Transverse colon (tissue), 4 donors: ENCODE measurements at regions not wholly inside any gene's neighbourhood (a gene's known extent, or its start where the extent isn't known, plus 50 kb on each side); places are given as distances from the start of the nearest gene placed in this dataset.

Source experiments
- DNase-seq: peaks from one replicate; pipeline ENCODE4 v3.0.0-alpha.2; 2019
- H3K27ac ChIP-seq, 4 donors: fragments of 200-600 bp; sonication (generic); 2 replicates each; pipeline ENCODE4 v1.5.1; 2016 to 2018; ENCODE audit warnings: inconsistent platforms in 4 of 4
- H3K27me3 ChIP-seq: fragments of 200-600 bp; sonication (generic); 2 replicates; pipeline ENCODE4 v1.5.1; 2017; ENCODE audit warnings: inconsistent platforms
- H3K36me3 ChIP-seq, 4 donors: fragments of 200-600 bp; sonication (generic); 2 replicates each; pipeline ENCODE4 v1.5.1; 2017 to 2019; ENCODE audit warnings: inconsistent platforms in 4 of 4
- H3K4me1 ChIP-seq, 4 donors: fragments of 200-600 bp; sonication (generic); 2 replicates each; pipeline ENCODE4 v1.5.1; 2017 to 2020; ENCODE audit warnings: inconsistent platforms in 4 of 4
- H3K4me3 ChIP-seq, 4 donors: fragments of 200-600 bp; sonication (generic); 1 replicate in 1 of 4; 2 replicates in 3 of 4; pipeline versions ENCODE4 v1.5.1 to v1.6.1; 2017 to 2019; ENCODE audit warnings: inconsistent platforms in 4 of 4
- H3K9me3 ChIP-seq, 2 donors: fragments of 200-600 bp; sonication (generic); 2 replicates each; pipeline ENCODE4 v1.5.1; 2017 to 2019; ENCODE audit warnings: inconsistent platforms in 2 of 2
- EP300 ChIP-seq: sonication (generic); formaldehyde crosslinking; IDR thresholded peaks from one replicate; pipeline ENCODE4 v1.6.1; 2017; ENCODE audit warnings: antibody characterized with exemption, low read depth
- POLR2A ChIP-seq: fragments of 450-650 bp; IDR thresholded peaks from one replicate; pipeline ENCODE4 v1.6.1; 2016; ENCODE audit warnings: antibody characterized with exemption, mild to moderate bottlenecking, moderate library complexity
- POLR2AphosphoS5 ChIP-seq, 3 donors: sonication (generic); formaldehyde crosslinking; IDR thresholded peaks; one replicate each; pipeline ENCODE4 v1.6.1; 2016; ENCODE audit warnings: antibody characterized with exemption in 3 of 3
- WGBS, 2 donors: methylation state at CpG; one replicate each; pipeline ENCODE4 v1.1.5; 2018; ENCODE audit warnings: low coverage in 1 of 2; 5-methylcytosine and 5-hydroxymethylcytosine counted together
- in situ Hi-C, 4 donors: fragments of 200-750 bp; cut with MboI; loops; one replicate each; pipeline versions ENCODE4 v1.15.0 to v1.15.1; 2017; ENCODE audit warnings: low sequenced_read_pairs in 3 of 4, low pct_ligation_motif_present in 1 of 4, low pct_unique_long_range_greater_than_20kb in 1 of 4
- intact Hi-C: fragments of 100-400 bp; cut with DNase I; formaldehyde crosslinking; loops from one replicate; pipeline ENCODE4 v1.15.1; 2023; ENCODE audit warnings: low total_unique reads
- small RNA-seq, 4 donors: library from RNA; depleted of rRNA; stranded (forward); fragments of <200 nt; gene quantifications; one replicate each; pipeline ENCODE3, GENCODE V24; 2016
- TF ChIP-seq, protein P1 (sequence below), 5 experiments: fragments of 200-600 bp in 3 of 5; fragments of 450-650 bp in 2 of 5; sonication (generic) in 3 of 5; IDR thresholded peaks; 1 replicate in 2 of 5; 2 replicates in 3 of 5; pipeline ENCODE4 v1.5.1; 2016 to 2017; ENCODE audit warnings: antibody characterized with exemption in 5 of 5, inconsistent platforms in 3 of 5, mild to moderate bottlenecking in 2 of 5, moderate library complexity in 1 of 5

DNA sequence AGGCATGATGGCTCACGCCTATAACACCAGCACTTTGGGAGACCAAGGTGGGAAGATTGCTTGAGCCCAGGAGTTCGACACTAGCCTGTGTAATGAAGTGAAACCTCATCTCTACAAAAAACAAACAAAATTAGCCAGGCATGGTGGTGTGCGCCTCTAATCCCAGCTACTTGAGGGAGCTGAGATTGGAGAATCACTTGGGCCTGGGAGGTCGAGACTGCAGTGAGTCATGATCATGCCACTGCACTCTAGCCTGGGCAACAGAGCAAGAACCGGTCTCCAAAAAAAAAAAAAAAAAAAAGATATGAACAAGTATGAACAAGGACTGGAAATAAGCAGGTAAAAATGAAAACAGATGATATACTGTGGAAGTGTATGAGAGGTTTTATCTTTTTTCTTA, 54.1 kb upstream of the SOX6 start:
- Histone ChIP-seq H3K4me3 (no peak overlapping the region), H3K4me1 (peaks cover 0 to 3% (median 0%) of the 10 kb centered on the region in 4 donors), H3K27ac (no peak overlapping the region), H3K27me3 (no peaks in the 10 kb centered on the region), H3K9me3 (no peaks in the 10 kb centered on the region), H3K36me3 (no peaks in the 10 kb centered on the region)
- intact Hi-C loops (no loop called here), in situ Hi-C loops (no loop called here)
- no peak for TF ChIP-seq EP300
- 71 to 93% methylated on average over 3 to 5 of the region's 5 CpGs for WGBS, 2 donors
- no peak for DNase-seq

DNA sequence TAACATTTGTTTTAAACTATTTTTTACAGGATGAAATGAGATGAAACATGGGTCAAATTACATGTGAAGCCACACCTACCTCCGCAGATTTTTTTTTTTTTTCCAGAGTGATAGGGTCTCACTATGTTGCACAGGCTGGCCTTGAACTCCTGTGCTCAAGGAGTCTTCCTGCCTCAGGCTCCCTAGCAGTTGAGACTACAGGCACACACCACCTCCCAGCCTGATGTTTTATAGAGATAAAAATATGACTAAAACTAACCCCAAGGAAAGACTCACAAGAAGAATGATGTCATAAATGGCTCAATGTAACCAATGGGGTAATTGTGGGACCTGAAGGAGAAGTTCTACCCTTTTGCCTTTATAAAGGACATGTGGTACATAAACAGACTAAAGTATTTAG, 52.3 kb upstream of the SOX6 start:
- DNase-seq = no peak
- 82 to 83% methylated on average over 1 of the region's 1 CpG for WGBS, 2 donors
- no peaks in the 10 kb centered on the region for H3K9me3 ChIP-seq
- intact Hi-C loops = no loop called here
- peaks cover 0 to 19% (median 6%) of the 10 kb centered on the region in 4 donors for H3K4me1 ChIP-seq
- H3K36me3 ChIP-seq = no peaks in the 10 kb centered on the region
- TF ChIP-seq, protein P1, sequence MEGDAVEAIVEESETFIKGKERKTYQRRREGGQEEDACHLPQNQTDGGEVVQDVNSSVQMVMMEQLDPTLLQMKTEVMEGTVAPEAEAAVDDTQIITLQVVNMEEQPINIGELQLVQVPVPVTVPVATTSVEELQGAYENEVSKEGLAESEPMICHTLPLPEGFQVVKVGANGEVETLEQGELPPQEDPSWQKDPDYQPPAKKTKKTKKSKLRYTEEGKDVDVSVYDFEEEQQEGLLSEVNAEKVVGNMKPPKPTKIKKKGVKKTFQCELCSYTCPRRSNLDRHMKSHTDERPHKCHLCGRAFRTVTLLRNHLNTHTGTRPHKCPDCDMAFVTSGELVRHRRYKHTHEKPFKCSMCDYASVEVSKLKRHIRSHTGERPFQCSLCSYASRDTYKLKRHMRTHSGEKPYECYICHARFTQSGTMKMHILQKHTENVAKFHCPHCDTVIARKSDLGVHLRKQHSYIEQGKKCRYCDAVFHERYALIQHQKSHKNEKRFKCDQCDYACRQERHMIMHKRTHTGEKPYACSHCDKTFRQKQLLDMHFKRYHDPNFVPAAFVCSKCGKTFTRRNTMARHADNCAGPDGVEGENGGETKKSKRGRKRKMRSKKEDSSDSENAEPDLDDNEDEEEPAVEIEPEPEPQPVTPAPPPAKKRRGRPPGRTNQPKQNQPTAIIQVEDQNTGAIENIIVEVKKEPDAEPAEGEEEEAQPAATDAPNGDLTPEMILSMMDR (IDR thresholded peaks at IDR 0.05) = no peak
- TF ChIP-seq POLR2A (no peak), POLR2AphosphoS5 (IDR thresholded peaks at IDR 0.05) (no peak), EP300 (no peak)
- in situ Hi-C loops = no loop called here
- no peak overlapping the region for H3K4me3 ChIP-seq
- H3K27me3 ChIP-seq = no peaks in the 10 kb centered on the region
- H3K27ac ChIP-seq = no peak overlapping the region

DNA sequence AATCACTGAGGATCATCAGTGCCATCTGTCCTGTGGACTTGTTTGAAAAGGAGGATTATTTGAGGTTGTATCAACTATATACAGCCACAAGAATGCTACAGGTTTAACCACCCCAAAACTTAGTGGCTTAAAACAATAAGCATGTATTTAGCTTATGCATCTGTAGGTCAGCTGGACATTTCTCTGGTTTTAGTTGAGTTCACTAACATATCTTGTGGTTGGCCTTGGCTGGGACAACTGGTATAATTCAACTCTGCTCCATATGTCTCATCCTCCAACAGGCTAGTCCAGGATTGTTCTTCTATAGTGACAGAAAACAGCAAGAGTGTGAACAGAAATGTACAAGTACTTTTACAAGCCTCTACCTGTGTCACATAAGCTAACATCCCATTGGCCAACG, 49.9 kb upstream of the SOX6 start:
- no peak for TF ChIP-seq POLR2A
- no peak for TF ChIP-seq EP300
- TF ChIP-seq, protein P1 (IDR thresholded peaks at IDR 0.05) = no peak
- Histone ChIP-seq H3K9me3 (no peaks in the 10 kb centered on the region), H3K36me3 (no peaks in the 10 kb centered on the region), H3K4me3 (no peak overlapping the region), H3K27ac (no peak overlapping the region), H3K27me3 (no peaks in the 10 kb centered on the region), H3K4me1 (peaks cover 0 to 23% (median 7%) of the 10 kb centered on the region in 4 donors)
- no peak for DNase-seq
- WGBS, 2 donors = 75 to 93% methylated on average over 1 of the region's 1 CpG
- intact Hi-C loops = no loop called here
- in situ Hi-C loops = no loop called here

Small RNA genes in the stretch of these regions (small RNA-seq; reads per million reads assigned to genes)
- gene RN7SL188P = 0 reads per million in 4 donors
